ENCODE measurements at regions not wholly inside any gene's neighbourhood (a gene's known extent, or its start where the extent isn't known, plus 50 kb on each side); places are given as distances from the start of the nearest gene placed in this dataset.
A peak's percentile ranks its signal among the peaks of the same experiment; 100 is the strongest.

- TF ChIP-seq MXI1 (IDR thresholded peaks at IDR 0.05; ENCODE audit: borderline replicate concordance, low read depth, low read length) (no peak), CTCF (conservative IDR thresholded peaks at IDR 0.05; ENCODE audit: low read depth, low read length) (no peak), MAFK (IDR thresholded peaks at IDR 0.05; ENCODE audit: low read depth, low read length) (peak; percentile 75), POLR2A (IDR thresholded peaks at IDR 0.05; ENCODE audit: low read depth, low read length) (no peak), USF2 (IDR thresholded peaks at IDR 0.05; ENCODE audit: low read depth, low read length) (no peak)
These were observed 91.5 kb upstream of the FAM47A start for GRCh38 chrX:34223574-34223973.

Measured in IMR-90 (cell line).